GM21447 (cell line): ENCODE measurements at regions not wholly inside any gene's neighbourhood (a gene's known extent, or its start where the extent isn't known, plus 50 kb on each side); places are given as distances from the start of the nearest gene placed in this dataset.

Experiments
- ATAC-seq: cut with Tn5 transposase; IDR thresholded peaks from one replicate; pipeline ENCODE4 v1.9.1; 2021; ENCODE audit not compliant: unreplicated experiment

DNA sequence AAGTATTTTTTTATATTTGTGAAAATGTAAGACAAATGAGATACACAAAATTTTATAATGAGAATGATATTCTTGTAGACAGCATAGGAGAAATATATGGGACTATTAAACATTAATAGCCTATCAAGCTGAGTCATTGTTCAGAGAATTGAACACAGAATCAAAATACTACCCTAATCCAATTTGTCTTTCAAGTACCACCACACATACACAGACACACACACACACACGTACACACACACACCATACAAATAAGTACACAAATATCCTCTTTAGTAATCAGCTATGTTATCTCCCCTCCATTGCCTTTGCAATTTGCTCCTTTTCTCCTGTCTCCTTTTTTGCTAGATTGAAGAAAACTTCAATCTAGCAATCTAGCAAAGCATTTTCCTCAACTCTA lies 499.3 kb downstream of the FOXG1 start:
- ATAC-seq, result no peak

DNA sequence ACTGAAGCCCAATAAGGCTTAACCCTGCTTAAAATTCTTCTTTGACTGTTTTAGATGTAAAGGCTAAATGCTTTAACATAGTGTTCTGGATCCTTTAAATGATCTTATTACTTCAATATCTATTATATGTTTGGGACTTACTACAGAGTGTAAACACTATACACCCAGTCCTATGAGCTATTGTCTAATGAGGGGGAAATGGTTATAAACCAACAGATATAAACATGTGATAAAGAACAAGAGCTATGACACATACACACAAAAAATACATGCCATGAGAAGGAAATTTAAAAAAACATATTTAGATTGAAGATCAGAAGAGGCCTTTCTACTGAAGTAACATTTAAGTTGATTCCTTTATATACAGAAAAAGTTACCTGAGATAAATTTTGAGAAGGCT lies 505.1 kb downstream of the FOXG1 start:
- ATAC-seq, result no peak

DNA sequence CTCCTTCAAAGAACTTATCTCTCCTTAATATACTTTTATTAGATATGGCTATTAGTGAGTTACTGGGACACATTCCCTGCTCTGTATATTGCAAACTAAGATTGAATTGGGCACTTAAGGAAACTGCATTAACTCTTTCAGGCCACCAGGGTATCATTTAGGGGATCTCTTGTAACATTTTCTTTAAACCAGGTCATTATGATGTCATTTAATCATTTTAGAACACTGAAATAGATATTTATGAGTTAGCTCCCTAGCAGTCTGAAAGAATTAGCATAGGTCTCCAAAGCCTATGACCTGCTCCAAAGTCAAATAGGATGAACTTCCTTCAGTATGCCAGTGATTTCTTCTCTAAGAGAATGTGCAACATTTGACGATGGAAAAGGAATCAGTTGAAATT lies 506.9 kb downstream of the FOXG1 start:
- no peak for ATAC-seq

DNA sequence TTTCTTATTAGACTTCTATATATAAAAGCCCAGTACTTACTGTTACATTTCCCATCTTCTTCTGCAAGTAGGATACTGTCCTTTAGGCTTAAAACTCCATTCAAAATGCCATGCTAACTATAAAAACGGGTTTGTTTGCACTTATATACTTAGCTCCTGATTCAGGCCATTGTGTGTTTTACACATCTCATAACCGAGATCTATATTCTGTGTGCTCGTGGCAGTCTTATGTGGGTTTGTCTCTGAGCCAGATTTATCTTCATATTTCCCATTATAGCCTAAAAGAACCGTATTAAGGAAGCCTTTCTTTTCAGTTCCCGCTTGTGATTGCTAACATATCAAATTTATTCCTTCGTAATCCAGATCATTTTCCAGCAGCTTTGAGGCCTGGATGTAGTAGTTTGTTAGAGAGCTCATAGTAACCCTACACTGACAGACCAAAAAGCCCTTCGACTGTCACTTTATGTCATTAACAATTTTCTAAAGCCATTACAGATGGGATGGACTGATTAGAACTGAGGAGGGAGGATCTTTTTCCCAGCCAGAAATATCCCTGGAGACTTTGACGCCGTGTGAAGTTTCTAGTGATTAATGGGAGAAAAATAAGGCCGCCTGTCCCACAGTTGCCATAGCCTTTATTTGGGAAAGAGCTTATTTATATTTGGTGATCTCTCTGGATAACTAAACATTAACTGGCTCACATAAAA lies 508.5 kb downstream of the FOXG1 start:
- ATAC-seq, result no peak

DNA sequence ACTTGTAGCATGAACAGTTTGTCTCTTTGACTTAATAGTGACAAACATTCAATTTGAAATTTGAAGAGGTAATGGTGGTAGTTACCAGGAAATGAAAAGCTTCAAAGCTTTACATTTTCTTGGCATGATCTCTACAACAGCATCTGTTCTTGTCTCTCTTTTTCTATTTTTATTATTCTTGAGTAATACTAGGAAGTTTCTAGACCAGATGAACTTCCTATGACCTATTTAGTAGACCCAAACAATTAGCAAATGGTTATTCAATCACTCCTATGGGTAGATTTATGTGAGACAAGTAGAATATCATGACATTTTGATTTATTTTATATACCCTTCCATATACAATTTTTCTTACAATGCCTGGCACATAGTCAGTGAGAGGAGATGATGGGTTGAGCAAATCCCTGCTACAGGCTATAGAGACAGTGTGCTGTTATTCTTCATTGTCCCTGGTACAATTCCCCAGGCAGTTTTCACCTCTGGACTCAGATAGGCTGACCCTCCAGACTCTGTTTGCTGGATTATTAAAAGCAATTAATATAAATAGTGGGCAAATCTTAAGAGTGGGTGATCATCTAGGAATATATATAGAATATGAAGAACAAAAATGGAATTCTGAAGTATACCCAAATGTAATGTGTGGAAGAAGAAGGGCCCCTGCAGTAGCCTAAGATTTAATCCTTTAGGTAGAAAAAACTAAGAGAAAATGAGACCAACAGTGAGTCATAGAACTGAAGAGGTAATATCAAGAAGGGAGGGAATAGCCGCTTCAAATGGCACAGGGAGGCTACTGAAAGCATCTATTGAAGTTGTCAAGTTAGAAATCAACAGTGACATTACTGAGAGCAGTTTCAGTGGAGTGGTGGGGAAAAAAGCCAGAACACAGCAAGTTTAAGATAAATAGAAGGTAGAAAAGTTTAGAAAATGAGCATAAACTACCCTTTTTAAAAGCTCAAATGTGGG lies 512.0 kb downstream of the FOXG1 start:
- ATAC-seq, result no peak

DNA sequence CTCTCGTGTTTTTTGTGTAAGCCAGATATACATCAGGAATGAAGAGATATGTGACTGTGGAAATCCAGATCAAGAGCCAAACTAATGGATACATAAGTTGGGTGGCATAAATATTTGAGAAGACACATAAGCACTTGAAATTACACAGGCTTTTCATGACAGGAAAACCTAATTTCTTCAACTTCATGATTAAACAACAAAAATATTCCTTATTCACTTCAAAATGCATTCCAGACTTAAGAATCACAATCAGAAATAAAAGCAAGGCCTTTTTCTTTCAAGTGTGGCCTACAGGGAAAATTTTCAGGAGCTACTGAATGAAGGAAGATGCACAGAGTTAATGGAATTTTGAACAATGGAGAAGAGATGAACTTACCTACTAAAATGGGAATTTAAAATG lies 515.6 kb downstream of the FOXG1 start:
- ATAC-seq, result no peak

DNA sequence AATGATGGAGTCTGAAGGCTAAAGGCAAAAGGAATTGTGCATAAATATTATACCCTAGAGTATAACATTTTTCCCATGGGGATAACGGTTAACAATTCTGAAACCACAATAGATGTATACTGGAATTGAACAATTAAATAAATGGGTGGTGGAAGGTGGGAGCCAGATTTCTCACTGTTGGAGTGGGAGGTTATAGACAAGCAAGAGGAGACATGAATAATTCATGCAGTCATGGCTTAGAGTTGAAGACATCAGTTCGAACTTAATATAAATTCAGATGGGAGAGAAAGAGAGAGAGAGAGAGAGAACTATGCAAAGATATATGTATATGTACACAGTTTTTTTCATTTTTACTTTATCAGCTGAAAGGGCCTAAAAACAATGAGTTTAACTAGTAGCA lies 523.9 kb downstream of the FOXG1 start:
- no peak for ATAC-seq

DNA sequence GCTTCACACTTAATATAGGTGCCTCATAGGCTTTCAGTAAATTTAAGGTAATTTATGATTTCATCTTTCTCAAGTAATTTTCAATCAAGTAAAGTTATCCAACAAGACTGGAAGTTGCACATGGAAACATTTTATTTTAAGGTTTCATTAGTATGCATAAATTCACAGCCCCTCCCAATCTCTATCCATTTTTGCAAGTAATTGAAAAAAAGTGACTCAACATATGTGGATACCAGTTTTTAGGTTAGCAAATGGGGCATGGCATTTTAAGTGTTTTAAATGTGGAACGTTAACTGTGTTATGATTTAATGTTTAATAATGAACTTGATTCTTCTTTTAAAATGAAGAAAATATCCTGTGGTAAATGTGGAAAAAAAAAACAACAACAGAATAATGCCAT lies 532.8 kb downstream of the FOXG1 start:
- no peak for ATAC-seq

DNA sequence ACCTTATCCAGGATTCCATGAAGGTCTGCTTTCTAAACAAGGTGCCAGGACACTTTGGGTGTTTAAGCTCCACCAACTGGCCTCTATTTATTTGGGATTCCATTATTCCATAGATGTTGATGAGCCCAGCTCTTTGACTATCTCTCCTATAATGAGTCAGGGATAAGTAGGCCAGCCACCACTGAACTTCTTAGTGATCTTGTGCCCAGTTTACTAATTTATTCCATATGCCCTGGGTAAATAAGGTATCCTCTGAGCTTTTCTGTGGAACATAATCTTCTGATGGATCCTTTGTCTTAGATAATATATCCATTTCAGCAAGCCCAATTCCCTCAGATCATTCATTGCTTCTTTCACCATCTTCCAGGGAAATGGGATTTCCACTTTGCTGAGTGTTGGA lies 535.0 kb downstream of the FOXG1 start:
- no peak for ATAC-seq

DNA sequence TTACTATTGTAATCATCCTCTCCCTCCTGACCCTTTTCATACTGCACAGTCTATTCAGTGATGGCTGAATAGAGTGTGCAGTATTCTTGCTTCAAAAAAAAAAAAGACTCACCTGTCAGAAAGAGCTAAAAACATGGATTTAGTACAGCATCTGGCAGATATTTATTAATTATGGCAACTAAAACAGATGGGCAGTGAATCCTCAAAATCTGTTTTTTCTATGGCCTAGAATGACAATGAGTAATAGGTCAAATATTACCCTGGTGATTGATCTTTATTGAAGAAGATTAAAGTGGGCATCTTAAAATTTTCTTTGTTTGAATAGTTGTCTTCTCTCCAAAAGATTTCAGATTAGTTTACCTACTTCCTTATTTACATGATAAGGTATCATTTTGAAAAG lies 543.6 kb downstream of the FOXG1 start:
- no peak for ATAC-seq

DNA sequence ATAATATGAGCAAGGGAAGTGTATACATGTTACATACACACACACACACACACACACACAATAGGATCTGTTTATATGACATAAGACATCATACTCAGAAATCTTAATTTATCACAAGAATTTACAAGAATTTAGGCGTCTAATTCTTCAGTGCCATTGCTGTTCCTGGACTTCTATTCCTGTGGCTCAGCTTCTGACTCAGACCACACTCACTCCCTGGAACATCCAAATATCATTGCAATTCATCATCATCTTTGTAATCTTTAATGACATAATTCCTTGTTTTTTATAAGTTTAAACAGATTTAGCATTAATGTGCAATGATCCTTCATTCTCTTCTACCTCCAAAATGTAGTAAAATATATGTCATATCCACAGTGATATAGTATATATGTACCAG lies 544.2 kb downstream of the FOXG1 start:
- no peak for ATAC-seq

DNA sequence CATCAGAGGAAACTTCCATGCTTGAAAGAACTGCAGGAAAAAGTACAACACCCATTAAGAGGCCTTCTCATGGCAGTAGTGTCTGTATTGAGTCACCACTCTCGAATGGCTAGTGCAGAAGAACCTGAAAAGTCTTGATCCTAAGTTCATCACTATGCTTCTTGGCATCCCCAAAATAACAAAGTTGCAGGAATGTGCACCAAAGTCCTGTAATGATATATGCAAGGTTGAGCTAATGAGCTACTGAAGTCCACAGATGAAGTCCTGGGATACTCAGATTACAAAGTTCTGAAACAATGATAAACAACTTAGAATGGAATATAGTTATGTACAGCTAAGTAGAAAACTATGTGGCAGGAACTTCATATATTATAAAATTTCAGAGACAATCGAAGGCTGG lies 545.4 kb downstream of the FOXG1 start:
- ATAC-seq, result no peak

DNA sequence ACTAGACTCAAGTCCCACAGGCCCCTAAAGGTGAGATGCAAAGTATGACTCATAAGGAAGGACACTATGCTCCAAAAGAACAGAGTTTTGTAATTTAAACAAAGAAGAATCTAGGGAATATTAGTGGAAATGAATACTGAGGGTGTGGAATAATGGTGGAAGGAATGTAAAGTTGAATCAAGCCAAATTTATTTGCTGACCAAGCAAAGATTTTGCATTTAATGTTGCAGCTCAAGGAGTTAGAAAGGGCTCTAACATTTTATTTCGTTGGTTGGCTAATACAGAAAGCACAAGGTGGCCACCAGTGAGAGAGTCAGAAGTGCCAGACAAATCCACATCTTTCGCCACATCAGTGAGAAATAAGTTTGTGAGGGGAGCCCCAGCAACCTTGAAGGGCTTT lies 550.3 kb downstream of the FOXG1 start:
- ATAC-seq, result no peak

DNA sequence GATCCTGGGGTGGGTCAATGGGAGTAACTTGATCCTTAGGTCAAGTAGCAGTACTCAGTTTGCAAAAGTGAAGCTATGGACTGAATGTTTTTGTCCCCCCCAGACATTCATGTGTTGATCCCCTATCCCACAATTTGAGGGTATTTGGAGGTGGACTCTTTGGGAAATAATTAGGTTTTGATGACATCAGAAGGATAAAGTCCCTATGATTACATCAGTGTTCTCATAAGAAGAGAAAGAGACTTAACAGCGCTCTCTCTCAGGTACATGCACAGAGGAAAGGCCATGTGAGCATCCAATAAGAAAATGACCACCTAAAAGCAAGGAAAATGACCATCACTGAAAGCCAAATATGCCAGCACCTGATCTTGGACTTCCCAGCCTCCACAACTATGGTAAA lies 550.8 kb downstream of the FOXG1 start:
- ATAC-seq, result no peak

DNA sequence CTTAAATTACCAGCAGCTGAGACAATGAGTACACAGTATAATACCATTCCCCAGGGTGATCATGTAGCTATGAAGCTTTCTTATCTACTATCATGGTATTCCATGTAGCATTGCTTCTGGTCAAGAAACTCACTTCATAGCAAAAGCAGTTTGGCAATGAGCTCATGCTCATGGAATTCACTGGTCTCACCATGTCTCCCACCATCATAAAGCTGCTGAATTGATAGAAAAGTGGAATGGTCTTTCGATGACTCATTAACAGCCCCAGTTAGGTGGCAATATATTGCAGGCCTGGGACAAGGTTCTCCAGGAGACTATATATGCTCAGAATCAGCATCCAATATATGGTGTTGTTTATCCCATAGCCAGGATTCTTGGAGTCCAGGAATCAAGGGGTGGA lies 553.7 kb downstream of the FOXG1 start:
- no peak for ATAC-seq

DNA sequence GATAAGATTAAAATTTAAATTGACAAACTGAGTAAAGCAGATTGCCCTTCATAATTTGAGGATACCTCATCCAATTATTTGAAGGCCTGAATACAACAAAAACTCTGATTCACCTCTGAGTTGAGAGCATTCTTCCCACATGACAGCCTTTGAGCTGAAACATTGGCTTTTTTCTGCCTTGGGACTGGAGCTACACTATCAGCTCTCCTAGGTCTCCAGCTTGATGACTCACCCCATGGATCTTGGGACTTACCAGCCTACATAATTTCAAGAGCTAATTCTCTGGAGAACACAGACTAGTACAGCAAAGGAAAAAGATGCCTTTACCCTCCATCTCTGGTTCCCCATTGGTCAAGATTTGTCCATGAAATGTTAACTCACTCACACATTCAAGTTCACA lies 555.1 kb downstream of the FOXG1 start:
- ATAC-seq, result no peak

DNA sequence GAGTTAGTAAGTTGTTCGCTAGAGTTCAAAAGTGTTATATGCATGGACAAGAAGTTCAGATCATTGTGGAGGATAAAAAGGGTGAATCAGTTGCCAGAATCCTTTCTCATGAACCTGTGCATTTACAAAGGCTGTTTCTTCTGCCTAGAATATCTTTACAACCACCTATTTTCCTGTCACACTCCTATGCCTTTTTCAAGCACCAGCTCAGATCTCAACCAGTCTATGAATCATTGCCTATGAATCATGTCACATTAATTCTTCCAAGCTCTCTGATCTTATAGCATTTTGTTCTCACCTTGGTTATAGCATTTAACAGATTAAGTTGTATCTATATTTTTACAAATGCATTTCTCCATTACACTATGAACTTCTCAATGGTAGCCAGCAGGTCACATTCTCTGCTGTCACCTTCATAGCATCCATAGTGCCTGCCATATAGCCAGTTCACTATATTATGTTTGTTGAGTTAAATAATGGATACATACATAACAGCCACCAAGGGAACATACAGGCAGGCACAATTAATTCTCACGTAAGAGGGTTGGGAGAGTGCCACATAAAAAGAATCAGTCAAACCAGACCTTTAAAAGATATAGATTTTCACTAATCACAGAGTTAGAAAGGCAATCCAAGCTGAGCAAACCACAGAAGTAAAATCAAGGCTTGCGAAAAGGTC lies 573.0 kb downstream of the FOXG1 start:
- no peak for ATAC-seq

DNA sequence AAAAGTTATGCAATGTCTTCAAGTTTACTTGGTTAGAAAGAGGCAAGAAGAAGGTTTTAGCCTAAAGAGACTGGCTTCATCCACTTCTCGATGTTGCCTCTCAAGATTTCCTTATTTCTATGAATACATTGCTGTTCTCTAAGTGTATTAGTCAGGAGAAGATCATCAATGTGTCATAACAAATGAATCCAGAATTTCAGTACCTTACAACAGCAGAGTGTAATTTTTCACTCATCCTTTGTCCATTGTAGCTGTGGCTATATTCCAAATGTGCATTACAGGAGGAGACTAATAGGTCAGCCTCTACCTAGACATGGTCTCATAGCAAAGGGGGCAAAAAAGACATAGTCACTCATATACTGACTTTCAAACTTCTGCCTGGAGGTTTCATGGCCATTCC lies 579.1 kb downstream of the PRKD1 start:
- no peak for ATAC-seq

DNA sequence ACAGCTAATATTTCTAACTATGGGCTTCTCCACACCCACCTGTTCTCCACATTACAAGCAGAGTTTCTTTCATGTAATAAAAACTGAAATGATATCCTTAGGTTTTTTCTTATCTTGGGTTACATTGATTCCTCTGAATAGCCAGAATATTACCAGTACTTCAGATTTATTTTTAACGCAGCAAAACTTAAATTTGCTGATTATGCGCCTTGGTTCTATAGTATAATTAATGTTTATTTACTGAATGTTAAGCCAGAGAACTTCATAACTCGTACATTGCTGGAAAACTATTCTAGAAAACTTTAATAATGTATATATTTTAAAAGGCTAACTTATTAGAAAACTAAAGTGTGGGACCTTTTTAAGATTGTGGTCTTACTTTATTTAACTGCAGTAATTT lies 577.2 kb downstream of the PRKD1 start:
- no peak for ATAC-seq

DNA sequence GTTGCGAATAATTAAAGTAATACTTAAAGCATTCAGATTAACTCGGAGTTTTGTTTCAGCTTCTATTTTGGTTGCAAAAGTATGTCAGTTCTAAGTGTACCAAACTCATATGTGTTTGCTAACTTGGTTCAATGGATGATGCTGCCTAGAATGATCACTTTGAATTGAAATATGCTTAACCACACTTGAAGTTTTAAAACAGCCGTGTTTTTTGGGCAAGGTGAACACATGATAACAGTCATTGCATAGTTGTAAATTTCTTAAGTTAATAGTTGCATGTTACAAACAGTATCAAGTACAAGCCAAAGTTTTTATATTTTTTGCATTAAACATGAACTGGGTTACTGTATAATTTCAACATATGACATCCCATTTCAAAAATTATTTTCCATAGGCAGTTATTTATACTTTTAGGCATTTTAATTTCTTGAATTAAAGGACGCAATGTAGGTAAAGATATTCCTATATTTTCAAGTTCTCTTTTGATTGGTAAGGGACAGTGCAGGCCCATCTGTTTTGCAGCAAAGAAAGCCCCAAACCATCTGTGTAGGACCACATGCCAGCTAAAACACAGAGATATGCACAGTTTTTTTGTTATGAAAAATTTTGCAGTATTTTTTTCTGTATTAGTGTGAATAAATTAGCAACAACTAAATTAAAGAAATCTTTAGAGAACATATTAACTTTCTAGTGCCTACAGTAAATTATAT lies 575.5 kb downstream of the PRKD1 start:
- ATAC-seq, result no peak

DNA sequence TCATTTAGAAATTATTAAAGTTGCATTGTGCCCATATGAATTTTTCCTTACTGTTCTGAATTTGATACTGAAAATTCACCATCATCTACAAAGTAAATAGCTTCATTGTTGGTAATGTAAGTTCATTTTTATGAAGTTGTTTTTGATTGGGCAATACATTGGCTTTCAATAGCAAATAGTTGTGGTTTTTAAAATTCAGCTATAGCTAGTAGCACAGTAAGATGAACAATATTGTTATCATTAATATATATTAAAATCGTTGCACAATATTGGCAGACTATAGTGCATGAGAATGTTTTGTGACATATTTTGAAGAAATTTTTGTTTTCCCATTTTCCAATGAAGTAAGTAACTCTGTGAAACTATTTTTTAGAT lies 575.0 kb downstream of the PRKD1 start:
- no peak for ATAC-seq
